HAP-1 (cell line): ENCODE measurements at regions not wholly inside any gene's neighbourhood (a gene's known extent, or its start where the extent isn't known, plus 50 kb on each side); places are given as distances from the start of the nearest gene placed in this dataset.

Experiments used
- DNase-seq, 2 experiments: peaks; one replicate each; pipeline ENCODE4 v3.0.0-alpha.2; 2016 to 2020; ENCODE audit warnings: low spot score in 2 of 2
- H3K27me3 ChIP-seq: fragments of 250-450 bp; sonication (Bioruptor Pico); 2 replicates; pipeline ENCODE4 v1.5.1; 2020; ENCODE audit warnings: low read depth, mild to moderate bottlenecking, moderate library complexity
- H3K36me3 ChIP-seq: fragments of 250-450 bp; sonication (Bioruptor Pico); replicated peaks from 2 replicates; pipeline ENCODE4 v1.5.1; 2020; ENCODE audit warnings: mild to moderate bottlenecking
- H3K4me1 ChIP-seq: fragments of 250-450 bp; sonication (Bioruptor Pico); 2 replicates; pipeline ENCODE4 v1.5.1; 2020; ENCODE audit warnings: mild to moderate bottlenecking
- H3K4me3 ChIP-seq: fragments of 250-450 bp; sonication (Bioruptor Pico); 2 replicates; pipeline ENCODE4 v1.5.1; 2020; ENCODE audit warnings: mild to moderate bottlenecking, moderate library complexity
- H3K9me3 ChIP-seq: fragments of 250-450 bp; sonication (Bioruptor Pico); 2 replicates; pipeline ENCODE4 v1.5.1; 2020; ENCODE audit warnings: mild to moderate bottlenecking, moderate library complexity
- in situ Hi-C: fragments of 300-500 bp; cut with MboI; formaldehyde crosslinking; loops from 3 replicates; pipeline ENCODE4 v1.14.3; 2020; ENCODE audit warnings: low sequenced_read_pairs, inconsistent platforms, mixed read lengths

- H3K4me3 ChIP-seq = no peak overlapping the region
- H3K27me3 ChIP-seq = peaks cover 4% of the 10 kb centered on the region; the same call in 1 of the 2 replicates
- DNase-seq = no peak
- in situ Hi-C loops = no loop called here
- H3K4me1 ChIP-seq = peaks cover 3% of the 10 kb centered on the region; the same call in 1 of the 2 replicates
- H3K9me3 ChIP-seq = no peaks in the 10 kb centered on the region
- H3K36me3 ChIP-seq = no peaks in the 10 kb centered on the region
Observed at GRCh38 chr6:156348849-156349248, 428.3 kb upstream of the ARID1B start.

DNA sequence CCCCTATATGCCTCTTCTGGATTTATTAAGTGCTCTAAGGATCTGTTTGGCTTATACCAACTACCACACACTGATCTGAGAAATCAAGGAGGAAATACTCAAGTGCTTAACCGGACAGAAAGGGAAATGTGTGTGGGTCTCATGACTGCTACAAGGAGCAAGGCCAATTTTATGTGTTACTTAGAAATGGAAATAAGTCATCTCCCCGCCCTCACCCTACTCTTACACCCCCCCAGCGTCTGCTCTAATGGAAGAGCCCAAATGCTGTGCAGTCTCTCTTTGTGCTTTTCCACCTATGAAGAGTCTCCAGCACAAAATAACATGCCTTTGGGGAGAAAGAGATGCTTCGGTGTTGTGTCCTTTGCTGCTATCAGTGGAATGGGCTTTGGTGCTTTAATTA is 428.8 kb upstream of the ARID1B start:
- in situ Hi-C loops = no loop called here

GRCh38 chr6:156347656-156348055 is 429.5 kb upstream of the ARID1B start:
- in situ Hi-C loops = no loop called here
- DNase-seq = no peak
- Histone ChIP-seq H3K4me1 (peaks cover 3% of the 10 kb centered on the region; the same call in 1 of the 2 replicates), H3K36me3 (no peaks in the 10 kb centered on the region), H3K4me3 (no peak overlapping the region), H3K9me3 (no peaks in the 10 kb centered on the region), H3K27me3 (peaks cover 4% of the 10 kb centered on the region; the same call in 1 of the 2 replicates)

More for the DNA sequence above, 428.8 kb upstream of the ARID1B start:
- Histone ChIP-seq H3K27me3 (peaks cover 4% of the 10 kb centered on the region; the same call in 1 of the 2 replicates), H3K9me3 (no peaks in the 10 kb centered on the region), H3K4me1 (peaks cover 3% of the 10 kb centered on the region; the same call in 1 of the 2 replicates), H3K4me3 (no peak overlapping the region), H3K36me3 (no peaks in the 10 kb centered on the region)
- DNase-seq = no peak

- Histone ChIP-seq H3K4me3 (no peak overlapping the region), H3K27me3 (peaks cover 6% of the 10 kb centered on the region; the same call in 1 of the 2 replicates), H3K36me3 (no peaks in the 10 kb centered on the region), H3K9me3 (no peaks in the 10 kb centered on the region), H3K4me1 (peaks cover 3% of the 10 kb centered on the region; the same call in 1 of the 2 replicates)
- in situ Hi-C loops = no loop called here
- DNase-seq = no peak
Observed at GRCh38 chr6:156347246-156347645, 429.9 kb upstream of the ARID1B start.

GRCh38 chr6:156345700-156346099 is 431.5 kb upstream of the ARID1B start:
- in situ Hi-C loops = no loop called here
- no peaks in the 10 kb centered on the region for H3K36me3 ChIP-seq
- peaks cover 3% of the 10 kb centered on the region; the same call in 1 of the 2 replicates for H3K27me3 ChIP-seq
- H3K4me3 ChIP-seq = no peak overlapping the region
- no peaks in the 10 kb centered on the region for H3K9me3 ChIP-seq
- DNase-seq = no peak
- peaks cover 3% of the 10 kb centered on the region; the same call in 1 of the 2 replicates for H3K4me1 ChIP-seq

DNA sequence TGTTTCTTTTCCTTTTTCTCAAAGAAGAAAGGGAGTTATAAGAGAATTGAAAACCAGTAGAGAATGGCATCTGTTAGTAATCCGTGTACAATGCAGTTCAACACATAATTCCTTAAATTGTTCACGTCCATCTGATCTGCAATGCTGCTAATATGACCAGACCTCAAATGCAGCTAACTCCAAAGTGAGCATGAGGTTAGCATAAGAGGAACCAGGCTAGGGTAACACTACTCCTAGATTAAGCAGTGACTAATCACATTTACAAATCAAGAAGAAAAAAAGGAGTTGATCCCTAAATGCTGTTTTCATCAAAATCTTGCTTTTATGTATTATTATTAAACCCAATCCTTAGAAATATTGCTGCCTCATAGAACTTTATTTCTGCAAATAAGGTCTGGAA is 432.7 kb upstream of the ARID1B start:
- in situ Hi-C loops = no loop called here
- H3K4me1 ChIP-seq = peaks cover 3% of the 10 kb centered on the region; the same call in 1 of the 2 replicates
- no peaks in the 10 kb centered on the region for H3K9me3 ChIP-seq
- no peak overlapping the region for H3K4me3 ChIP-seq
- 0 out of 2 replicates have a peak, but pooled peaks cover 2% of the 10 kb centered on the region for H3K27me3 ChIP-seq
- no peaks in the 10 kb centered on the region for H3K36me3 ChIP-seq
- no peak for DNase-seq

GRCh38 chr6:156337801-156338200 is 439.4 kb upstream of the ARID1B start:
- Histone ChIP-seq H3K4me3 (no peak overlapping the region), H3K4me1 (no peaks in the 10 kb centered on the region), H3K36me3 (no peaks in the 10 kb centered on the region), H3K9me3 (no peaks in the 10 kb centered on the region), H3K27me3 (peaks cover 2% of the 10 kb centered on the region; the same call in 1 of the 2 replicates)
- in situ Hi-C loops = no loop called here
- DNase-seq = no peak

DNA sequence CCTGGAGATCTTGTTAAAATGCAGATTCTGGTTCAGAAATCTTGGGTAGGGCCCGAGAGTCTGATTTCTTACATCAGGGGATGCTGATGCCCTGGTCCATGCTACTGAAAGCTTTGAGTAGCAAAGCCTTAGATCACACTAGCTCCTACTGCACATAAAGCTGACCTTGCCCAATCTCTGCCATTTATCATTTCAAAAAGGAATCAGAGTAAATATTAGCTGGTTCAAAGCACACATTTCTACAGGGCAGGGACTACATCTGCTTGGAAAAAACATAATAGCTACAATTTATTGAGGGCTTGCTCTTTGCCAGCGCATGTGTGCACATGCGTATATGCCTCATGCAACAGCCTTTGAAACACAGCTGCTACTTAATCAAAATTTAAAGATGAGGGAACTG is 440.4 kb upstream of the ARID1B start:
- H3K4me1 ChIP-seq = no peaks in the 10 kb centered on the region
- in situ Hi-C loops = no loop called here
- no peak for DNase-seq
- H3K4me3 ChIP-seq = no peak overlapping the region
- H3K27me3 ChIP-seq = no peaks in the 10 kb centered on the region; the same call in 1 of the 2 replicates
- no peaks in the 10 kb centered on the region for H3K36me3 ChIP-seq
- H3K9me3 ChIP-seq = no peaks in the 10 kb centered on the region

GRCh38 chr6:156336089-156336488 is 441.1 kb upstream of the ARID1B start:
- Histone ChIP-seq H3K36me3 (no peaks in the 10 kb centered on the region), H3K4me3 (no peak overlapping the region), H3K27me3 (no peaks in the 10 kb centered on the region; the same call in 1 of the 2 replicates), H3K9me3 (no peaks in the 10 kb centered on the region), H3K4me1 (no peaks in the 10 kb centered on the region)
- in situ Hi-C loops = no loop called here
- no peak for DNase-seq

DNA sequence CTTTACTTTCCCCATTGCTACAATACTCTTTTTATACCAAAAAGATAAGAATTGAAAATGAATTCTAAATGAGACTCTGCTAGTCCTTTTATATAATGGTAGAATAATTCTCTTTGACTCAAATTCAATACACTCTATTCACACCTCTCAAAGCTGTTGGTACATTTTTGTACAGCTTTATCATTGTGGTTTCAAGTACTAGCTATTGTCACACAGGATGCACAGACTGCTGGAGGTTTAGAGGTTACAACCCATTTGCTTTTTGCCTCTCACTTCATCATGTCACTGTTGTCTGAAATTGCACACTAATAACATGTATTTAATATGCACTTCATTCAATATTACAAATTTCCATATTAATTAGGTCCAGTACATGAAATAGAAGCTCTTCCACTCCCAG is 442.2 kb upstream of the ARID1B start:
- no peak overlapping the region for H3K4me3 ChIP-seq
- DNase-seq = no peak
- no peaks in the 10 kb centered on the region for H3K36me3 ChIP-seq
- in situ Hi-C loops = no loop called here
- no peaks in the 10 kb centered on the region; the same call in 1 of the 2 replicates for H3K27me3 ChIP-seq
- H3K9me3 ChIP-seq = no peaks in the 10 kb centered on the region
- H3K4me1 ChIP-seq = no peaks in the 10 kb centered on the region

DNA sequence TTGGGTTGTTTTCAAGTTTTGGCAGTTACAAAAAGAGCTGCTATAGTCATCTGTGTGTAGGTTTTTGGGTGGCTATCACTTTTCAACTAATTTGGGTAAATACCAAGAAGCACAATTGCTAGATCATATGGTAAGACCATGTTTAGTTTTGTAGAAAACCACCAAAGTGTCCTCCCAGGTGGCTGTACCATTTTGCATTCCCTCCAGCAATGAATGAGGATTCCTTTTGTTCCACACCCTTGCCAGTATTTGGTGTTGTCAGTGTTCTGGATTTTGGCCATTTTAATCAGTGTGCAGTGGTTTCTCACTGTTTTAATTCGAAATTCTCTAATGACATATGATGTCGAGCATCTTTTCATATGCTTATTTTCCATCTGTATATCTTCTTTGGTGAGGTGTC is 457.5 kb upstream of the ARID1B start:
- in situ Hi-C loops = no loop called here
- Histone ChIP-seq H3K27me3 (no peaks in the 10 kb centered on the region), H3K9me3 (no peaks in the 10 kb centered on the region), H3K4me1 (no peaks in the 10 kb centered on the region), H3K4me3 (no peak overlapping the region), H3K36me3 (no peaks in the 10 kb centered on the region)
- no peak for DNase-seq

DNA sequence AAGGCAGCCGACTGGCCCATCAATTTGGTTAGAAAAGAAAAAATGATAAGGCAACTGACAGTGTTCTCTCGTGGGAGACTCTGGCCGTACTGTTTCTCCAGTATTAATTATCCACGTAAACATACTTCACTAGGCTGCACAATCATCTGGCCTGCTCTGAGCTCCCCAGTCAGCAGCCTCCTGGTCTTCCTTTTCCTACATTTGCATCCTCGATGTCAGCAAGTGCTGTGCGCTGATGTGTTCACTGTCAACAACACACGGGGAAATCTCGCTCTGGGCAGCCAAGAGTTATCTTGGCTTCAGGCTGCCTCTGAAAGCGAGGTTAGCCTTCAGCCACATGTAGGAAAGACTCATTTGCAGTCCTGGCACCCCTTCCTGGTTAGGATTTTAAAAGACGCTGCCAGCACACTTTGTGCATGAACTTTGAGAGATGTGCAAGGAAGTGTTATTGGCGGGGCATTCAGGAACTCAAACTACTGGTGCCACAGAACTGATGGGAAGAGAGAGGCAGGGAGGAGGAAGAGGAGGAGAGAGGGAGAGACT is 460.5 kb upstream of the ARID1B start:
- no peaks in the 10 kb centered on the region for H3K27me3 ChIP-seq
- H3K4me3 ChIP-seq = no peak overlapping the region
- no peaks in the 10 kb centered on the region for H3K36me3 ChIP-seq
- no peaks in the 10 kb centered on the region for H3K9me3 ChIP-seq
- no peaks in the 10 kb centered on the region for H3K4me1 ChIP-seq
- in situ Hi-C loops = no loop called here
- no peak for DNase-seq

DNA sequence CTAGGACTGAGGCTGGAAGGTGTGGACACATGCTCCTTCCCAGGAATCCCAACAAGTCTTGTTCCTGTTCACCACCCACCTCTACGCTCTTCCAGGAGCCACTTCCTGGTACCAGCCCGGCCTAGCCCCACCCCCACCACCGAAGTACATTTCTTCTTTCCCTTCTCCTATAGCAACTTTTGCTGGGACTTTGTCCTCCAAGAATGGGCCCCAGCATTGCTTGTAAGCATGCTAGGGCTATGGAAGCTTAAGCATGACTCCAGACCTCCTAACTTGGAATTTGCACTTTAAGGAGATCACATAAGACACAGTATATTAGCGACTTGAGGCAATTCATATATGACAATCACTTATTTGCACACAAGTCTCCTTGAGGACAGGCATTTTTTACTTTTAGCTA is 462.0 kb upstream of the ARID1B start:
- no peaks in the 10 kb centered on the region for H3K36me3 ChIP-seq
- in situ Hi-C loops = no loop called here
- H3K4me3 ChIP-seq = no peak overlapping the region
- H3K27me3 ChIP-seq = no peaks in the 10 kb centered on the region
- H3K9me3 ChIP-seq = no peaks in the 10 kb centered on the region
- no peaks in the 10 kb centered on the region for H3K4me1 ChIP-seq
- no peak for DNase-seq

DNA sequence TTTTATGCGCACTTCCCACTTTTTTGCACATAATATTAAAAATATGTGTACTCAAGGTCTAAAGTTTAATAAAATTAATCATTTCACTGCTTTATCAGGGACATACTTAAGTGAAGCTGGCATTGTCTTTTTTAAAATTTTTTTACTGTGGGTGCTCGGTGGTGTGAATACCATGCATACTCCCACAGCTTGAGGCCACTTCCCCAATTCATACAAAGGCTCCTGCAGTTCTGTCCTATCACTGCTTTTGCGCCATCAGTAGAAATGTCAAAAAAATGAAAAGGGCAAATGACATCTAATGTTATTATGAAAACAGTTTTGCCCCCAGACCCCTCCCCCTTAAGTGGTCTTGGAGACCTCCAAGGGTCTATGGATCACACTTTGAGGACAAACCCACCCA is 464.1 kb upstream of the ARID1B start:
- Histone ChIP-seq H3K27me3 (no peaks in the 10 kb centered on the region), H3K4me3 (no peak overlapping the region), H3K36me3 (no peaks in the 10 kb centered on the region), H3K9me3 (no peaks in the 10 kb centered on the region), H3K4me1 (peaks cover 3% of the 10 kb centered on the region; the same call in 1 of the 2 replicates)
- in situ Hi-C loops = no loop called here
- DNase-seq = no peak

GRCh38 chr6:156311291-156311690 is 465.9 kb upstream of the ARID1B start:
- no peak for DNase-seq
- Histone ChIP-seq H3K36me3 (no peaks in the 10 kb centered on the region), H3K27me3 (no peaks in the 10 kb centered on the region), H3K4me3 (no peak overlapping the region), H3K4me1 (peaks cover 8% of the 10 kb centered on the region), H3K9me3 (no peaks in the 10 kb centered on the region)
- in situ Hi-C loops = no loop called here
